ENCODE measurements at regions not wholly inside any gene's neighbourhood (a gene's known extent, or its start where the extent isn't known, plus 50 kb on each side); places are given as distances from the start of the nearest gene placed in this dataset.

DNA sequence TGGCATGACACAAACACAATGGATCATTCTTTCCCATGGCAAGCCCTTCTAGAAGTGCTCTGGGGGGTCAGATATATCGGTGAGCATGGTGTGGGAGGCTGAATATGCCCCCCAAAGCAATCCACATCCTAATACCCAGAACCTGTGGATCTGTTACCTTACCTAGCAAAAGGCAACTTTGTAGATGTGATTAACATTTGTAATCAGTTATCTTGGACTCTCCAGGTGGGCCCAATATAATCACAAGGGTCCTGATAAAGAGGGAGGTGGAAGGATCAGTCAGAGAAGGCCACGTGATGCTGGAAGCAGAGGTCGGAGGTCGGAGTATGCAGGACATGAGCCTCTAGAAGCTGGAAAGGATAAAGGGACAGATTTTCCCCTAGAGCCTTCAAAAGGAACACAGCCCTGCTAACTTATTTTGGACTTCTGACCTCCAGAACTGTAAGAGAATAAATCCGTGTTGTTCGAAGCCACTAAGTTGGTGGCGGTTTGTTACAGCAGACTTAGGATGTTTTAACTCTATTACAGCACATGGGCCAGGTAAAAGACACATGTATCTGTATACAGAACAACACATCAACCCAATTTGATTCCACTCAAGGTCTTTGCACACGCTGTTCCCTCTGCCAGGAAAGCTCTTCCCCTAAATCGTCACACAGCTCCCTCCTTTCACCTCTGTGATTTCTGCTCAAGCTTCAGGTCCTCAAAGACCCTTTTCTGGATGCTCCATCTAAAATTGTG, 115.3 kb downstream of the NOG start:
- no peak for DNase-seq (ENCODE audit: low spot score)
- H3K4me3 ChIP-seq: no peak overlapping the region
- H3K36me3 ChIP-seq: no peaks in the 10 kb centered on the region
- no peaks in the 10 kb centered on the region for H3K9me3 ChIP-seq
- H3K27me3 ChIP-seq: no peaks in the 10 kb centered on the region
- TF ChIP-seq CTCF (IDR thresholded peaks at IDR 0.05): no peak
- no peak overlapping the region for H3K27ac ChIP-seq
- H3K4me1 ChIP-seq: no peaks in the 10 kb centered on the region

GRCh38 chr17:56710986-56711385, 117.5 kb downstream of the NOG start:
- H3K27ac ChIP-seq: no peak overlapping the region
- H3K4me3 ChIP-seq: no peak overlapping the region
- H3K4me1 ChIP-seq: no peaks in the 10 kb centered on the region
- H3K36me3 ChIP-seq: no peaks in the 10 kb centered on the region
- no peak for TF ChIP-seq CTCF (IDR thresholded peaks at IDR 0.05)
- H3K9me3 ChIP-seq: no peaks in the 10 kb centered on the region
- DNase-seq (ENCODE audit: low spot score): no peak
- no peaks in the 10 kb centered on the region for H3K27me3 ChIP-seq

- peak; percentile 65 to 86 for TF ChIP-seq CTCF (IDR thresholded peaks at IDR 0.05)
- DNase-seq (ENCODE audit: low spot score): peak; percentile 90
- Histone ChIP-seq H3K4me3 (no peak overlapping the region), H3K9me3 (no peaks in the 10 kb centered on the region), H3K4me1 (no peaks in the 10 kb centered on the region), H3K36me3 (no peaks in the 10 kb centered on the region), H3K27ac (no peak overlapping the region), H3K27me3 (no peaks in the 10 kb centered on the region)
Measured at GRCh38 chr17:56715613-56716357, 117.9 kb downstream of the C17orf67 start.

DNA sequence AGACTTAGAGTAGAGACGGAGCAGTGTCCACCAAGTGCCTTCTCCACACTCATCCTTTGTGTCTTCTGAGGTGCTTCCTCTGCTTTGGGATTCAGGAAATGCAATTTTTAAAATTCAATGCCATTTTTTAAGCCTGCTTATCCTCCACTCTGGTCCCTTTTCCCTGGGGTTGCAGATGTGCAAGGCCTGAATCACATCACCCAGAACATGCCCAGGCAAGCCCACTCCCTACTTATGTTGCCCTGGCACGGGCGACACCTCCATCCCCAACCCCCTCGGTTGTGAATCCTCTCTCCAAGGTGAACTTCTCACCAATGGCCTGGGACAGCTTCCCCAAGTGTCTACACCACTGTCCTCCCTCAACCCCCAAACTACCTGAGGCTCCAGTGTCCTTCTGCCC, 116.2 kb downstream of the C17orf67 start:
- no peak overlapping the region for H3K27ac ChIP-seq
- no peaks in the 10 kb centered on the region for H3K4me1 ChIP-seq
- no peaks in the 10 kb centered on the region for H3K27me3 ChIP-seq
- no peak overlapping the region for H3K4me3 ChIP-seq
- TF ChIP-seq CTCF (IDR thresholded peaks at IDR 0.05): no peak
- H3K9me3 ChIP-seq: no peaks in the 10 kb centered on the region
- DNase-seq (ENCODE audit: low spot score): no peak
- no peaks in the 10 kb centered on the region for H3K36me3 ChIP-seq

DNA sequence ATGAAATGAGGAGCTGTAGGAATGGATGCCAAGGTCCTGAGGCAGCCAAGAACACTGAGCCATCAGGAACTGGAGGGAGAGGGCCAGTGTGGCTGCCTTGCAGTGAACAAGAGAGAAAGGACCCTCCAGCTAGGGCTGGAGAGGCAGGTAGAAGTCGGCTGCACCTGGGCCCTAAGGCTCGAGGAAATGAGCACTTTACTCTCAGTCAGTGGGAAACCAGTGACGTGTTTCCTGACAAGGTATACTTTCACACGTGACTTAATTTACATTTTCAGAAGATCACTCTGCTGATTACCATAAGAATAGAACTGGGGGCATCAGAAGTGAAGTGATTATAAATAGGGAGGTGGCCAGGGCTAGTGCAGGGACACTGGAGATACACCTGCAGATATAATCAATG, 115.2 kb downstream of the C17orf67 start:
- Histone ChIP-seq H3K27ac (no peak overlapping the region), H3K27me3 (no peaks in the 10 kb centered on the region), H3K4me3 (no peak overlapping the region), H3K4me1 (no peaks in the 10 kb centered on the region), H3K9me3 (no peaks in the 10 kb centered on the region), H3K36me3 (no peaks in the 10 kb centered on the region)
- no peak for TF ChIP-seq CTCF (IDR thresholded peaks at IDR 0.05)
- no peak for DNase-seq (ENCODE audit: low spot score)
